Urinary bladder (tissue), 3 donors: ENCODE measurements at regions not wholly inside any gene's neighbourhood (a gene's known extent, or its start where the extent isn't known, plus 50 kb on each side); places are given as distances from the start of the nearest gene placed in this dataset.

ENCODE experiments used
- DNase-seq: peaks from one replicate; pipeline ENCODE4 v3.0.0-alpha.2; 2015; ENCODE audit errors: extremely low spot score
- H3K27ac ChIP-seq: one replicate; pipeline ENCODE4 v1.5.1; 2013; ENCODE audit warnings: low read depth, mild to moderate bottlenecking, moderate library complexity
- H3K36me3 ChIP-seq: one replicate; pipeline ENCODE4 v1.6.1; 2013; ENCODE audit warnings: mild to moderate bottlenecking, moderate library complexity; ENCODE audit not compliant: insufficient read depth
- H3K4me1 ChIP-seq: one replicate; pipeline ENCODE4 v1.6.1; 2013; ENCODE audit warnings: mild to moderate bottlenecking, moderate library complexity; ENCODE audit not compliant: insufficient read depth
- H3K4me3 ChIP-seq: one replicate; pipeline ENCODE4 v1.5.1; 2013; ENCODE audit warnings: low read depth, low read length
- WGBS: extraction: QIAGEN DNeasy Blood & Tissue Kit; methylation state at CpG from one replicate; pipeline ENCODE4 v1.1.7; 2013; 5-methylcytosine and 5-hydroxymethylcytosine counted together
- donor health status: healthy with polysubstance abuse.
- donor health status: healthy.

- DNase-seq, result no peak
- no peak overlapping the region for H3K27ac ChIP-seq
- no peak overlapping the region for H3K4me3 ChIP-seq
- H3K36me3 ChIP-seq, result no peaks in the 10 kb centered on the region
- 69% methylated on average over 3 of the region's 3 CpGs for WGBS
- no peaks in the 10 kb centered on the region for H3K4me1 ChIP-seq
These were observed 293.8 kb upstream of the B3GAT1 start for GRCh38 chr11:134705858-134706257.

GRCh38 chr11:134702827-134703226 lies 290.8 kb upstream of the B3GAT1 start:
- Histone ChIP-seq H3K4me1 (no peaks in the 10 kb centered on the region), H3K4me3 (no peak overlapping the region), H3K36me3 (no peaks in the 10 kb centered on the region), H3K27ac (no peak overlapping the region)
- WGBS, result 90% methylated on average over 5 of the region's 5 CpGs
- no peak for DNase-seq

GRCh38 chr11:134701564-134702165 lies 289.6 kb upstream of the B3GAT1 start:
- no peaks in the 10 kb centered on the region for H3K36me3 ChIP-seq
- no peak for DNase-seq
- H3K4me1 ChIP-seq, result no peaks in the 10 kb centered on the region
- 76% methylated on average over 21 of the region's 21 CpGs for WGBS
- no peak overlapping the region for H3K4me3 ChIP-seq
- no peak overlapping the region for H3K27ac ChIP-seq

- Histone ChIP-seq H3K36me3 (no peaks in the 10 kb centered on the region), H3K27ac (no peak overlapping the region), H3K4me3 (no peak overlapping the region), H3K4me1 (no peaks in the 10 kb centered on the region)
- no peak for DNase-seq
- 77% methylated on average over 7 of the region's 7 CpGs for WGBS
These were observed 288.1 kb upstream of the B3GAT1 start for GRCh38 chr11:134700101-134700640.

GRCh38 chr11:134696455-134696854 lies 284.4 kb upstream of the B3GAT1 start:
- Histone ChIP-seq H3K36me3 (no peaks in the 10 kb centered on the region), H3K27ac (no peak overlapping the region), H3K4me3 (no peak overlapping the region), H3K4me1 (no peaks in the 10 kb centered on the region)
- no peak for DNase-seq
- 71% methylated on average over 4 of the region's 4 CpGs for WGBS

GRCh38 chr11:134691985-134692384 lies 279.9 kb upstream of the B3GAT1 start:
- no peak for DNase-seq
- WGBS, result 22% methylated on average over 6 of the region's 6 CpGs
- no peak overlapping the region for H3K4me3 ChIP-seq
- H3K27ac ChIP-seq, result no peak overlapping the region
- H3K4me1 ChIP-seq, result no peaks in the 10 kb centered on the region
- H3K36me3 ChIP-seq, result no peaks in the 10 kb centered on the region

- 27% methylated on average over 13 of the region's 13 CpGs for WGBS
- H3K36me3 ChIP-seq, result no peaks in the 10 kb centered on the region
- no peaks in the 10 kb centered on the region for H3K4me1 ChIP-seq
- H3K4me3 ChIP-seq, result no peak overlapping the region
- H3K27ac ChIP-seq, result no peak overlapping the region
- no peak for DNase-seq
These were observed 279.3 kb upstream of the B3GAT1 start for GRCh38 chr11:134691295-134691873.

GRCh38 chr11:134689886-134690285 lies 277.8 kb upstream of the B3GAT1 start:
- Histone ChIP-seq H3K4me1 (no peaks in the 10 kb centered on the region), H3K36me3 (no peaks in the 10 kb centered on the region), H3K27ac (no peak overlapping the region), H3K4me3 (no peak overlapping the region)
- 86% methylated on average over 2 of the region's 2 CpGs for WGBS
- no peak for DNase-seq

GRCh38 chr11:134687548-134687947 lies 275.5 kb upstream of the B3GAT1 start:
- Histone ChIP-seq H3K27ac (no peak overlapping the region), H3K4me1 (no peaks in the 10 kb centered on the region), H3K4me3 (no peak overlapping the region), H3K36me3 (no peaks in the 10 kb centered on the region)
- 65% methylated on average over 2 of the region's 2 CpGs for WGBS
- no peak for DNase-seq

- Histone ChIP-seq H3K36me3 (no peaks in the 10 kb centered on the region), H3K4me3 (no peak overlapping the region), H3K27ac (no peak overlapping the region), H3K4me1 (no peaks in the 10 kb centered on the region)
- 41% methylated on average over 6 of the region's 6 CpGs for WGBS
- no peak for DNase-seq
These were observed 274.5 kb upstream of the B3GAT1 start for GRCh38 chr11:134686460-134687061.

GRCh38 chr11:134685793-134686380 lies 273.8 kb upstream of the B3GAT1 start:
- Histone ChIP-seq H3K4me3 (no peak overlapping the region), H3K36me3 (no peaks in the 10 kb centered on the region), H3K27ac (no peak overlapping the region), H3K4me1 (no peaks in the 10 kb centered on the region)
- whole genome bisulfite sequencing, result 73% methylated on average over 6 of the region's 6 CpGs
- DNase-seq, result no peak

- Histone ChIP-seq H3K36me3 (no peaks in the 10 kb centered on the region), H3K27ac (no peak overlapping the region), H3K4me1 (no peaks in the 10 kb centered on the region), H3K4me3 (no peak overlapping the region)
- 72% methylated on average over 4 of the region's 4 CpGs for WGBS
- DNase-seq, result no peak
These were observed 272.5 kb upstream of the B3GAT1 start for GRCh38 chr11:134684576-134684975.

- DNase-seq, result no peak
These were observed 271.8 kb upstream of the B3GAT1 start for GRCh38 chr11:134683860-134684259.

GRCh38 chr11:134682577-134682976 lies 270.5 kb upstream of the B3GAT1 start:
- Histone ChIP-seq H3K27ac (no peak overlapping the region), H3K4me1 (no peaks in the 10 kb centered on the region), H3K4me3 (no peak overlapping the region), H3K36me3 (no peaks in the 10 kb centered on the region)
- 92% methylated on average over 12 of the region's 12 CpGs for WGBS
- no peak for DNase-seq

More at GRCh38 chr11:134683860-134684259, 271.8 kb upstream of the B3GAT1 start:
- H3K4me1 ChIP-seq, result no peaks in the 10 kb centered on the region
- H3K4me3 ChIP-seq, result no peak overlapping the region
- 93% methylated on average over 6 of the region's 6 CpGs for WGBS
- H3K36me3 ChIP-seq, result no peaks in the 10 kb centered on the region
- no peak overlapping the region for H3K27ac ChIP-seq
